ENCODE measurements at regions not wholly inside any gene's neighbourhood (a gene's known extent, or its start where the extent isn't known, plus 50 kb on each side); places are given as distances from the start of the nearest gene placed in this dataset.

DNA sequence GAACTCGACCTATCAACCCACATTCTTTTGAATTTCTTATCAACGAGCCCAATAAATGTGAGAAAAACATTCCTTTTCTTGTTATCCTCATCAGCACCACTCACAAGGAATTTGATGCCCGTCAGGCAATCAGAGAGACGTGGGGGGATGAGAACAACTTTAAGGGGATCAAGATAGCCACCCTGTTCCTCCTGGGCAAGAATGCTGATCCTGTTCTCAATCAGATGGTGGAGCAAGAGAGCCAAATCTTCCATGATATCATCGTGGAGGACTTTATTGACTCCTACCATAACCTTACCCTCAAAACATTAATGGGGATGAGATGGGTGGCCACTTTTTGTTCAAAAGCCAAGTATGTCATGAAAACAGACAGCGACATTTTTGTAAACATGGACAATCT lies 378.2 kb downstream of the STK39 start:
- TF ChIP-seq CTCF (IDR thresholded peaks at IDR 0.05) (no peak), POLR2A (IDR thresholded peaks at IDR 0.05) (no peak)
